NB4 (cell line): ENCODE measurements at regions not wholly inside any gene's neighbourhood (a gene's known extent, or its start where the extent isn't known, plus 50 kb on each side); places are given as distances from the start of the nearest gene placed in this dataset.
"Not testable (repeated sequence)": the region's sequence is repeated elsewhere in the genome, so short reads cannot be mapped to it uniquely, and the experiment has no call there.

Experiments used
- DNase-seq: peaks from one replicate; pipeline ENCODE4 v3.0.0; 2010; ENCODE audit warnings: low read depth
- H3K4me3 ChIP-seq: one replicate; pipeline ENCODE4 v1.5.1; 2011; ENCODE audit warnings: mild to moderate bottlenecking, low read depth, low read length, moderate library complexity
- CTCF ChIP-seq: IDR thresholded peaks from one replicate; pipeline ENCODE4 v1.5.1; 2012; ENCODE audit warnings: low read depth, low read length
- MAX ChIP-seq: IDR thresholded peaks from 2 replicates; pipeline ENCODE4 v1.6.1; 2011; ENCODE audit warnings: low read depth, low read length
- MYC ChIP-seq: IDR thresholded peaks from 2 replicates; pipeline ENCODE4 v1.6.1; 2011; ENCODE audit warnings: low read depth, low read length
- POLR2A ChIP-seq: IDR thresholded peaks from 2 replicates; pipeline ENCODE4 v1.6.1; 2011; ENCODE audit warnings: mild to moderate bottlenecking; ENCODE audit not compliant: insufficient read length; ENCODE audit errors: extremely low read depth

DNA sequence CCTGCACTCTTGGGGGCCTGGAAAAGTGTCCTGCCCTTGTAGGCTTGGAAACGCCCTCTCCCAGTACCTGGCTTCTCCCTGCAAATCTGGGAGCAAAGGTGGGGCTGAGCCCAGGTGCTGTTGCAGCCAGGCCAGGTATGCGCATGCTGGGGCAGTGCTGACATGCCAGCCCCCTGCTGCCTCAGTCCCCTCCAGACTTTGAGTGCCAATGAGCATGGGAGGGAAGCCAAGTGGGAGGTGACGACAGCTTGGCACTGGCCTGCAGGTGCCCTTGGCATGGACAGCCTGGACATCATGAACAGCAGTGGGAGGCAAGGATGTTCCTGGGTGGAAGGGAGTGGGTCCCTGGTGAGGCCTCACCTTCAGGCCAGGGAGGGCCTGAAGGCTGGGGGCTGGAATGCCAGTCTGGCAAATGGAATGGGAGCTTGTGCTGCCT lies 1494.4 kb upstream of the NUDT12 start:
- DNase-seq, result no peak
- no peak for TF ChIP-seq MAX
- TF ChIP-seq MYC, result no peak
- TF ChIP-seq POLR2A, result no peak
- no peak for TF ChIP-seq CTCF
- H3K4me3 ChIP-seq, result no peak overlapping the region

GRCh38 chr5:105054406-105054805 lies 1491.8 kb upstream of the NUDT12 start:
- TF ChIP-seq POLR2A, result no peak
- TF ChIP-seq MYC, result no peak
- no peak for TF ChIP-seq CTCF
- no peak for TF ChIP-seq MAX
- H3K4me3 ChIP-seq, result no peak overlapping the region
- no peak for DNase-seq

DNA sequence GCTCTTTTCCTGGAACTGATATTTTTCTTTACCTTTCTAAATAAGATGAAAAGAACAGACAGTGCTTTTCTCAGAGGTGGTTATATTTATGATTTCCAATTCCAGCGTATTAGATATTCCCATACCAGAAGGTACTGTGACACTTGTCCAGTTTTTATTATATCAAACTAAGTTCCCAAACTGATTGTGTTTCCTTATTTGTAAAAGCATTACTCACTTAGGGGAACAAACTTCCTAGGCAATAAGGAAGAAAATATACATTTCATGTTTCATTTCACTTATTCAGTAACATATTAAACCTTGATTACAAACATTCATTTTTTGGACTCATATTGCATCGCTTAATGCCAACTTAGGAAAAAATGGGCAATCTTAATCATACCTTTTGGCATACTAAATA lies 1480.0 kb upstream of the NUDT12 start:
- TF ChIP-seq MAX (no peak), MYC (no peak), POLR2A (no peak), CTCF (no peak)
- DNase-seq, result no peak
- no peak overlapping the region for H3K4me3 ChIP-seq

DNA sequence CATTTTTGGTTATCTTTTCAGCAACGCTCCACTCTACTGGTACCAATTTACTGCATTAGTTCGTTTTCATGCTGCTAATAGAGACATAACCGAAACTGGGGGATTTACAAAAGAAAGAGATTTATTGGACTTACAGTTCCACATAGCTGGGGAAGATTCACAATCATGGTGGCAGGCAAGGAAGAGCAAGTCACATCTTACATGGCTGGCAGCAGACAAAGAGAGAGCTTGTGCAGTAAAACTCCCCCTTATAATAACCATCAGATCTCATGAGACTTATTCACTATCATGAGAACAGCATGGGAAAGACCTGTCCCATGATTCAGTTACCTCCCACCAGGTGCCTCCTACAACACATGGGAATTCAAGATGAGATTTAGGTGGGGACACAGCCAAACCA lies 1474.2 kb upstream of the NUDT12 start:
- H3K4me3 ChIP-seq, DNase-seq: not testable (repeated sequence)

DNA sequence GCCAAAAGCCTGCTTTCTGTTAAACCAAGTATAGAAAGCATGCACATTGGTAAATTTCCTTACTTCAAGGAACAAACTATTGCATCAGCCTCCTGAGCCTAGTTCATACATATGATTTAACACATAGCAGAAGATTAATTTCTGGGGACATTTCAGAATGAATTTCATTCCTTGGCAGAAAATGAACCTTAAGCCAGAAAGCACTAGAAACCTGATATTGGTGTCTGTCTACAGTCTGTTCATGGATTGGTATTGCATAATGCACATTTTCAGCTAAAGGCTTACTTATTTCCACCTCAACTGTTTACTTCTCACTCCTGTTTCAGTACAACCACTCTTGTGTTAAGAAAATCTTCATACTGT lies 1471.8 kb upstream of the NUDT12 start:
- TF ChIP-seq MAX (no peak), CTCF (no peak), POLR2A (no peak), MYC (no peak)
- no peak overlapping the region for H3K4me3 ChIP-seq
- no peak for DNase-seq

- H3K4me3 ChIP-seq, result no peak overlapping the region
- no peak for DNase-seq
- TF ChIP-seq POLR2A (no peak), CTCF (no peak), MYC (no peak), MAX (no peak)
Measured at GRCh38 chr5:105033637-105034400, 1471.2 kb upstream of the NUDT12 start.
